ENCODE measurements at regions not wholly inside any gene's neighbourhood (a gene's known extent, or its start where the extent isn't known, plus 50 kb on each side); places are given as distances from the start of the nearest gene placed in this dataset.

GRCh38 chr18:65983750-65984149 lies 232.9 kb downstream of the CDH7 start:
- Histone ChIP-seq H4K20me1 (ENCODE audit: low read depth, low read length) (no peaks in the 10 kb centered on the region), H3K36me3 (ENCODE audit: low read length) (no peaks in the 10 kb centered on the region), H3K9me3 (ENCODE audit: insufficient read depth, low read length) (no peaks in the 10 kb centered on the region), H3K4me3 (ENCODE audit: insufficient read depth, low read length, poor library complexity, severe bottlenecking) (no peak overlapping the region), H2AFZ (ENCODE audit: low read depth, low read length, severe bottlenecking) (no peak overlapping the region), H3K27ac (ENCODE audit: low read depth, low read length) (no peak overlapping the region), H3K9me2 (replicated peaks; ENCODE audit: insufficient read depth, low read length) (no peaks in the 10 kb centered on the region), H3F3A (ENCODE audit: insufficient read depth) (no peaks in the 10 kb centered on the region), H3K27me3 (ENCODE audit: low read length) (no peaks in the 10 kb centered on the region), H3K9ac (ENCODE audit: low read length) (no peak overlapping the region), H3K79me2 (ENCODE audit: insufficient read depth, low read length) (no peaks in the 10 kb centered on the region), H3K4me2 (ENCODE audit: low read depth, low read length, poor library complexity, severe bottlenecking) (no peak overlapping the region)
- TF ChIP-seq CTCF (IDR thresholded peaks at IDR 0.05; ENCODE audit: insufficient read depth, low read length, poor library complexity, severe bottlenecking) (no peak), EZH2phosphoT487 (conservative IDR thresholded peaks at IDR 0.05; ENCODE audit: low read length) (no peak)

DNA sequence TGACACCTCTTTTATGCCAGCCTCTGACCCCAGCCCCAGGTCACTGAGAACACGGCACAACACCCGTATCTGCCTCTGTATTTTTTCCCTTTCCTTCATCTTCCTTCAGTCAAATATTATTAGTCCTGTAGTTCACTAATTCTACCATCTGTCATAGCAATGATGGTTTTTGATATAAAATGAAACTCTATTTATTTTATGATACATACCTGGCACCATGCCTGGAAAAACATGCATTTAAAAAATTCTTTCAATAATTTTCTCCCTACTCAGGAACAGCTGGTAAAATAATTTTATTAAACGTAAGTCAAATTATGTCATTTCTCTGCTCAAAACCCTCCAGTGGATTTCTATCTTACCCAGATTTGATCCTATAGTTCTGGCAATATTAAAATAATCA lies 224.7 kb downstream of the CDH7 start:
- no peak overlapping the region for H3K4me3 ChIP-seq (ENCODE audit: insufficient read depth, low read length, poor library complexity, severe bottlenecking)
- H3K79me2 ChIP-seq (ENCODE audit: insufficient read depth, low read length) = no peaks in the 10 kb centered on the region
- H3K27me3 ChIP-seq (ENCODE audit: low read length) = no peaks in the 10 kb centered on the region
- H3F3A ChIP-seq (ENCODE audit: insufficient read depth) = no peaks in the 10 kb centered on the region
- no peak for TF ChIP-seq EZH2phosphoT487 (conservative IDR thresholded peaks at IDR 0.05; ENCODE audit: low read length)
- no peak for TF ChIP-seq CTCF (IDR thresholded peaks at IDR 0.05; ENCODE audit: insufficient read depth, low read length, poor library complexity, severe bottlenecking)
- no peak overlapping the region for H3K27ac ChIP-seq (ENCODE audit: low read depth, low read length)
- H3K9ac ChIP-seq (ENCODE audit: low read length) = no peak overlapping the region
- H3K4me2 ChIP-seq (ENCODE audit: low read depth, low read length, poor library complexity, severe bottlenecking) = no peak overlapping the region
- H3K9me2 ChIP-seq (replicated peaks; ENCODE audit: insufficient read depth, low read length) = no peaks in the 10 kb centered on the region
- peaks cover 2% of the 10 kb centered on the region; the same call in 1 of the 2 replicates for H3K36me3 ChIP-seq (ENCODE audit: low read length)
- H4K20me1 ChIP-seq (ENCODE audit: low read depth, low read length) = no peaks in the 10 kb centered on the region
- no peak overlapping the region for H2AFZ ChIP-seq (ENCODE audit: low read depth, low read length, severe bottlenecking)
- H3K9me3 ChIP-seq (ENCODE audit: insufficient read depth, low read length) = no peaks in the 10 kb centered on the region

- TF ChIP-seq CTCF (IDR thresholded peaks at IDR 0.05; ENCODE audit: insufficient read depth, low read length, poor library complexity, severe bottlenecking) (no peak), EZH2phosphoT487 (conservative IDR thresholded peaks at IDR 0.05; ENCODE audit: low read length) (no peak)
- H3F3A ChIP-seq (ENCODE audit: insufficient read depth) = no peaks in the 10 kb centered on the region
Measured at GRCh38 chr18:65974758-65975157, 223.9 kb downstream of the CDH7 start.

More at GRCh38 chr18:65974758-65975157, 223.9 kb downstream of the CDH7 start:
- H3K9me2 ChIP-seq (replicated peaks; ENCODE audit: insufficient read depth, low read length) = no peaks in the 10 kb centered on the region
- H3K27ac ChIP-seq (ENCODE audit: low read depth, low read length) = no peak overlapping the region
- H3K4me3 ChIP-seq (ENCODE audit: insufficient read depth, low read length, poor library complexity, severe bottlenecking) = no peak overlapping the region
- no peaks in the 10 kb centered on the region for H3K9me3 ChIP-seq (ENCODE audit: insufficient read depth, low read length)
- no peak overlapping the region for H2AFZ ChIP-seq (ENCODE audit: low read depth, low read length, severe bottlenecking)
- H3K9ac ChIP-seq (ENCODE audit: low read length) = no peak overlapping the region
- H3K36me3 ChIP-seq (ENCODE audit: low read length) = peaks cover 2% of the 10 kb centered on the region; the same call in 1 of the 2 replicates
- no peaks in the 10 kb centered on the region for H3K79me2 ChIP-seq (ENCODE audit: insufficient read depth, low read length)
- no peak overlapping the region for H3K4me2 ChIP-seq (ENCODE audit: low read depth, low read length, poor library complexity, severe bottlenecking)
- H4K20me1 ChIP-seq (ENCODE audit: low read depth, low read length) = no peaks in the 10 kb centered on the region
- H3K27me3 ChIP-seq (ENCODE audit: low read length) = no peaks in the 10 kb centered on the region
